IPS-15b (cell line): ENCODE measurements at regions not wholly inside any gene's neighbourhood (a gene's known extent, or its start where the extent isn't known, plus 50 kb on each side); places are given as distances from the start of the nearest gene placed in this dataset.

Source experiments
- H3K27me3 ChIP-seq: one replicate; pipeline ENCODE4 v1.6.1; 2013; ENCODE audit warnings: low read length; ENCODE audit not compliant: control insufficient read depth, insufficient read depth
- H3K36me3 ChIP-seq: one replicate; pipeline ENCODE4 v1.6.1; 2013; ENCODE audit warnings: low read length; ENCODE audit not compliant: control insufficient read depth, insufficient read depth
- H3K4me1 ChIP-seq: one replicate; pipeline ENCODE4 v1.6.1; 2013; ENCODE audit warnings: mild to moderate bottlenecking, low read length; ENCODE audit not compliant: control insufficient read depth, insufficient read depth
- H3K4me3 ChIP-seq: one replicate; pipeline ENCODE4 v1.5.1; 2013; ENCODE audit warnings: low read depth, low read length
- H3K9ac ChIP-seq: one replicate; pipeline ENCODE4 v1.6.1; 2013; ENCODE audit warnings: low read depth, mild to moderate bottlenecking, low read length
- H3K9me3 ChIP-seq: one replicate; pipeline ENCODE4 v1.6.1; 2013; ENCODE audit warnings: mild to moderate bottlenecking, low read length; ENCODE audit not compliant: control insufficient read depth, insufficient read depth

DNA sequence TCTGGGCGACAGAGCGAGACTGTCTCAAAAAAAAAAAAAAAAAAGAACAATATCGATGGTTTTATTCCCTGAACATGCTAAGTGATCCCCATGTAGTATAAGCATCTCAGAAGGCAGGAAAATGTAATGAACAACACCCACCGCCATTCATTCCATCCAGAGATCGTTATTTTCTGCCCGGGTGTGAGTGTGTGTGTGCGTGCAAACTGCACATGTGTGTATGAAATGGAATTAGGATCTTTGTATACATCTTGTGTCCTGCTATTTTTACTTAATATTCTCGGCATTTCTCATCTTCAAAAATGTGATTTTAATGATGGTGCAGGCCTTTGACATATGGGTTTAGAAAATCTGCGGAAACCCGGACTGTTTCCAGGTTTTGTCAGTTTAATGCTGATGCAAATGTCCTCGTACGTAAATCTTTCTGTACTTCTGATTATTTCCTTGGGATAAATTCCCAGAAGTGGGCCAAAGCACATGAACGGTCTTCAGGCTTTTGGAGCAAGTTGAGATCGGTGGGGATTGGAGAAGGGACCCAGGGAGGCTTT lies 254.8 kb downstream of the SEC14L1 start:
- Histone ChIP-seq H3K9me3 (no peaks in the 10 kb centered on the region), H3K4me3 (no peak overlapping the region), H3K36me3 (no peaks in the 10 kb centered on the region), H3K9ac (no peak overlapping the region), H3K27me3 (no peaks in the 10 kb centered on the region), H3K4me1 (peaks cover 26% of the 10 kb centered on the region)

GRCh38 chr17:77396610-77397009 lies 255.8 kb downstream of the SEC14L1 start:
- peaks cover 20% of the 10 kb centered on the region for H3K4me1 ChIP-seq
- H3K36me3 ChIP-seq = peaks cover under 1% of the 10 kb centered on the region
- no peaks in the 10 kb centered on the region for H3K27me3 ChIP-seq
- no peak overlapping the region for H3K9ac ChIP-seq
- H3K9me3 ChIP-seq = no peaks in the 10 kb centered on the region
- no peak overlapping the region for H3K4me3 ChIP-seq

DNA sequence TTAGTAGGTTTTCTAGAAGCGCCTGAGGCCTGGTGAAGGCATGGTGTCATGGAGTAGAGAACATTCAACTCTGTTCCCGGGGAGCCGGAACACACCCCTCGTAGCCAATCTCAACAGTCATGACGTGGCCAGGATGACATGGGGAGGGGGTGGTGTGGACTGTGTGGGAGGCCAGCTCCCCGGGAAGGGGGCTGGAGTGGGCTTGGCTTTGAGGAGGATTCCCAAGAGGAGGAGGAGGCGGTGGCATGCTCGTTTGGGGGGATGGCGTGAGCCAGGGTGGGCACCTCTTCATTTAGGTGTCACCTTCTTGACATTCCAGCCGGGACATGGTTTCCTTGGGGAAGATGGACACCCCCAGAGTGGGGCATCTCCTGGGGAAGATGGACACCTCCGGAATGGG lies 257.5 kb downstream of the SEC14L1 start:
- peaks cover 16% of the 10 kb centered on the region for H3K36me3 ChIP-seq
- H3K4me1 ChIP-seq = peaks cover 6% of the 10 kb centered on the region
- H3K9ac ChIP-seq = no peak overlapping the region
- H3K4me3 ChIP-seq = no peak overlapping the region
- H3K9me3 ChIP-seq = no peaks in the 10 kb centered on the region
- H3K27me3 ChIP-seq = no peaks in the 10 kb centered on the region

GRCh38 chr17:77399319-77399957 lies 258.7 kb downstream of the SEC14L1 start:
- H3K9ac ChIP-seq = no peak overlapping the region
- H3K4me3 ChIP-seq = no peak overlapping the region
- peaks cover 3% of the 10 kb centered on the region for H3K4me1 ChIP-seq
- H3K27me3 ChIP-seq = no peaks in the 10 kb centered on the region
- no peaks in the 10 kb centered on the region for H3K9me3 ChIP-seq
- peaks cover 19% of the 10 kb centered on the region for H3K36me3 ChIP-seq

DNA sequence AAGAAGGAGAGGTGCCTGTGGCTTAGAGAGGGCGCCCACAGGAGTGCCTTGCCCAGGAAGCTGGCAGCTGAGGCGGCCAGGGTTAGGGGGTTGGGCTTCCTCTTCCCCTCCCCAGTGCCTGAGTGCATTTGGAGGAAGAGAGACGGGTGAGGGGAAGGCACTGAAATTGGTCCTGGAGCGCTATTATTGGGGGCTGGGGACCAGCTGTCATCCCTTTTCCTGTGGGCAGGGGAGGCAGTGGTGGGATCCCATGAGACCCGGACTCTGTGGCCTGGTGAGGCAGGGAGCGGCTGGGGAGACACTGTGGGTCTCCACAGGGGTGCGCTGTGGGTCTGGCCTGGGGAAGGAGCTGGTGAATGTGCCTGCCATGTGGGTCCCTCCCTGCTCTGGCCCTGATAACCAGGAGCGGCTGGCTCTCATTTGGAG lies 259.7 kb downstream of the SEC14L1 start:
- Histone ChIP-seq H3K9me3 (no peaks in the 10 kb centered on the region), H3K4me1 (peaks cover 3% of the 10 kb centered on the region)

GRCh38 chr17:77402159-77402731 lies 261.5 kb downstream of the SEC14L1 start:
- Histone ChIP-seq H3K9me3 (no peaks in the 10 kb centered on the region), H3K9ac (no peak overlapping the region), H3K36me3 (peaks cover 19% of the 10 kb centered on the region), H3K27me3 (no peaks in the 10 kb centered on the region), H3K4me3 (no peak overlapping the region), H3K4me1 (peaks cover 3% of the 10 kb centered on the region)

More for the DNA sequence above, 259.7 kb downstream of the SEC14L1 start:
- H3K9ac ChIP-seq = no peak overlapping the region
- no peak overlapping the region for H3K4me3 ChIP-seq
- H3K27me3 ChIP-seq = no peaks in the 10 kb centered on the region
- peaks cover 19% of the 10 kb centered on the region for H3K36me3 ChIP-seq

DNA sequence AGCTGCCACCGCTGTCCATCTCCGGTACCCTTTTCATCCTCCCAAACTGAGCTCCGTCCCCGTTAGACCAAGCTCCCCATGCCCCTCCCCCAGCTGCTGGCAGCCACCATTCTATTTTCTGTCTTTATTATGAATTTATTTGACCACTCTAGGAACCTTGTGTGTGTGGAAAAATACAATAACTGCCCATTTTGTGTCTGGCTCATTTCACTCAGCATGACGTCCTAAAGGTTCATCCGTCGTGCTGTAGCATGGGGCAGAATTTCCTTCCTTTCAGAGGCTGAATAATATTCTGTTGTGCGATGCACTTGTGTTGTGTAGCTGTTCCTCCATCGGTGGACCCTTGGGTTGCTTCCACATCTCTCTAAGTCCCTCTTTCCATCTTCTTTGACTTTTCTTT lies 263.1 kb downstream of the SEC14L1 start:
- Histone ChIP-seq H3K4me3 (no peak overlapping the region), H3K9me3 (no peaks in the 10 kb centered on the region), H3K4me1 (peaks cover 10% of the 10 kb centered on the region), H3K9ac (no peak overlapping the region), H3K36me3 (peaks cover 19% of the 10 kb centered on the region), H3K27me3 (no peaks in the 10 kb centered on the region)

GRCh38 chr17:77404812-77405581 lies 264.2 kb downstream of the SEC14L1 start:
- peaks cover 22% of the 10 kb centered on the region for H3K36me3 ChIP-seq
- no peaks in the 10 kb centered on the region for H3K27me3 ChIP-seq
- H3K9ac ChIP-seq = no peak overlapping the region
- no peak overlapping the region for H3K4me3 ChIP-seq
- H3K4me1 ChIP-seq = peaks cover 10% of the 10 kb centered on the region
- H3K9me3 ChIP-seq = no peaks in the 10 kb centered on the region

DNA sequence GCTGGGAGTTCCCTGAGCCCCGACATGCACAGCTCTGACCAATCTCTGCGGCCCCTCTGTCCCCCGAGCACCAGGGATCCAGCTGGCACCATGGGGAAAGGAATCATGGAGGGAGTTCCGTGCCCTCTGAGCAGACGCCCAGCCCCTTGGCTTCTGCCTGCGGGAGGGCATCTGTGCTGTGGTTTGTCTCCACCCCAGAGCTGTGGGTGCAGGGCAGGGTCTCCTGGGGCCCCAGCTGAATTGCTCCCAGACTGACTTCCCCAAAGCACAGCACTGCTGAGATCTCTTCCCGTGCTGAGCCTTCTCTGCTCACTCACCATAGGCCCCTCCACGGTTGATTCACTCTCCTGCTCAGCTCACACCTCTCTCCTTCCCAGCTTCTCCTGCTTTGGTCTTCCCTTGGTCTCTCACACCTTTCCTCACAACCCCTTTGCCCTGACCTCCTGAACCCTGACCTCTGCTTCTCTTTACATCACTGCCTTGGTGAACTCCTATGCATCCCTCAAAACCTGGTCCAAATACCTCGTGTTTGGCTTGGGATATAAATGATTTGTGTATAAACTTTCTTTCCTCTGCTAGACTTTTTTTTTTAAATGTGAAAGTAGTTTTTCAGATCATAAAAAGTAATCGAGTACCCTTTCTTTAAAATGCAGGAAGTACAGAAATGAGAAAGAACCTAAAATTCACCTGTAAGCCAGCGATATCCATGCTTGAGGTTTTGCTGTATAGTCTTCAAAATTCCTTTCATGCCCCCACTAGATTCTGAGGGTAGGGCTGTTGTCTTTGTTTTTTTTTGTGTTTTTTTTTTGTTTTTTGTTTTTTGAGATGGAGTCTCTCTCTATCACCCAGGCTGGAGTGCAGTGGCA lies 265.3 kb downstream of the SEC14L1 start:
- Histone ChIP-seq H3K9me3 (no peaks in the 10 kb centered on the region), H3K36me3 (peaks cover 30% of the 10 kb centered on the region), H3K27me3 (no peaks in the 10 kb centered on the region), H3K9ac (no peak overlapping the region), H3K4me3 (no peak overlapping the region), H3K4me1 (peaks cover 7% of the 10 kb centered on the region)

GRCh38 chr17:77407321-77408277 lies 266.8 kb downstream of the SEC14L1 start:
- no peak overlapping the region for H3K9ac ChIP-seq
- peaks cover 20% of the 10 kb centered on the region for H3K36me3 ChIP-seq
- H3K9me3 ChIP-seq = no peaks in the 10 kb centered on the region

More at GRCh38 chr17:77407321-77408277, 266.8 kb downstream of the SEC14L1 start:
- Histone ChIP-seq H3K4me3 (no peak overlapping the region), H3K4me1 (peaks cover 7% of the 10 kb centered on the region), H3K27me3 (no peaks in the 10 kb centered on the region)
